HepG2 (cell line): ENCODE measurements at regions not wholly inside any gene's neighbourhood (a gene's known extent, or its start where the extent isn't known, plus 50 kb on each side); places are given as distances from the start of the nearest gene placed in this dataset.

Source experiments
- ATAC-seq: fragments of 200-7000 bp; cut with Tn5 transposase; 3 replicates; pipeline ENCODE4 v1.9.1; 2020; ENCODE audit warnings: mild to moderate bottlenecking, moderate library complexity
- BruUV-seq: library from RNA; stranded (reverse); fragments of 400-500 nt; replicated peaks from 2 replicates; lab custom pipeline; 2021; lab: Mats Ljungman, UMichigan
- CTCF ChIA-PET: fragments of 300-600 bp; formaldehyde crosslinking; extraction: SDS; loops from one replicate; lab custom pipeline; 2021; ENCODE audit warnings: low total read pairs, inconsistent platforms, low intra/inter-chr PET ratio; lab: Yijun Ruan, JAX
- POLR2A ChIA-PET: fragments of 350-600 bp; sonication (Branson Sonifier 250); formaldehyde crosslinking; loops from one replicate; lab custom pipeline; 2020; ENCODE audit warnings: antibody characterized with exemption, inconsistent platforms; lab: Yijun Ruan, JAX
- DNase-seq: peaks from one replicate; pipeline ENCODE4 v3.0.0-alpha.2; 2015; ENCODE audit warnings: low spot score
- FAIRE-seq: peaks from 3 replicates; lab custom pipeline; 2011; peaks lifted over from hg19 to GRCh38; lab: Jason Lieb, UNC
- H2AFZ ChIP-seq: one replicate; pipeline ENCODE4 v1.6.1; 2011; ENCODE audit warnings: low read length, inconsistent platforms
- H3K27ac ChIP-seq: fragments of 300-600 bp; 3 replicates; pipeline ENCODE4 v1.8.0; 2011; ENCODE audit warnings: mixed run types, mild to moderate bottlenecking, mixed read lengths, low read length, inconsistent platforms; ENCODE audit not compliant: insufficient read depth; ENCODE audit errors: extremely low read length
- H3K27me3 ChIP-seq, 2 experiments: fragments of 200-600 bp in 1 of 2; 2 replicates in 1 of 2; 3 replicates in 1 of 2; pipeline versions ENCODE4 v1.6.0 to v1.8.0; 2011; ENCODE audit warnings: low read length in 2 of 2, mild to moderate bottlenecking in 2 of 2, moderate library complexity in 2 of 2, inconsistent platforms in 1 of 2; ENCODE audit not compliant: insufficient read depth in 2 of 2, control insufficient read depth in 1 of 2
- H3K36me3 ChIP-seq, 2 experiments: fragments of 200-600 bp in 1 of 2; replicated peaks in 1 of 2; 2 replicates in 1 of 2; 3 replicates in 1 of 2; pipeline versions ENCODE4 v1.5.1 to v1.8.0; 2011; ENCODE audit warnings: low read length in 2 of 2, inconsistent platforms in 1 of 2; ENCODE audit not compliant: insufficient read depth in 2 of 2, control insufficient read depth in 1 of 2
- H3K4me1 ChIP-seq: 2 replicates; pipeline ENCODE4 v1.5.1; 2012; ENCODE audit warnings: low read length, inconsistent platforms; ENCODE audit not compliant: insufficient read depth
- H3K4me2 ChIP-seq: 2 replicates; pipeline ENCODE4 v1.6.0; 2011; ENCODE audit warnings: low read depth, low read length, inconsistent platforms
- H3K4me3 ChIP-seq, 3 experiments: fragments of 200-600 bp in 1 of 3; sonication (generic), shearing (Covaris generic) in 1 of 3; replicated peaks in 1 of 3; 2 replicates each; pipeline ENCODE4 v1.5.1; 2011 to 2016; ENCODE audit warnings: low read length in 3 of 3, inconsistent platforms in 2 of 3, low read depth in 2 of 3, mild to moderate bottlenecking in 2 of 3, control low read depth in 1 of 3, mixed read lengths in 1 of 3; ENCODE audit not compliant: insufficient read depth in 1 of 3
- H3K79me2 ChIP-seq: one replicate; pipeline ENCODE4 v1.6.1; 2011; ENCODE audit warnings: low read length, inconsistent platforms; ENCODE audit not compliant: insufficient read depth
- H3K9ac ChIP-seq: 2 replicates; pipeline ENCODE4 v1.6.0; 2011; ENCODE audit warnings: mild to moderate bottlenecking, low read depth, low read length, inconsistent platforms; ENCODE audit not compliant: insufficient read depth
- H3K9me3 ChIP-seq: 2 replicates; pipeline ENCODE4 v1.5.1; 2012; ENCODE audit warnings: mild to moderate bottlenecking, low read length
- H4K20me1 ChIP-seq: 2 replicates; pipeline ENCODE4 v1.6.0; 2011; ENCODE audit warnings: inconsistent platforms, mild to moderate bottlenecking, low read length, moderate library complexity; ENCODE audit not compliant: insufficient read depth
- ARNT2 ChIP-seq: sonication (generic); formaldehyde crosslinking; IDR thresholded peaks from 2 replicates; pipeline ENCODE4 v1.8.0; 2022; ENCODE audit warnings: mild to moderate bottlenecking, low read depth, missing genetic modification reagents, moderate library complexity
- CBX5 ChIP-seq: sonication (generic); formaldehyde crosslinking; IDR thresholded peaks from 2 replicates; pipeline ENCODE4 v1.4.0; 2020; ENCODE audit warnings: missing genetic modification reagents, borderline replicate concordance
- GATA4 ChIP-seq: sonication (generic); IDR thresholded peaks from 2 replicates; pipeline ENCODE4 v1.6.1; 2016; ENCODE audit warnings: antibody characterized with exemption, low read depth, borderline replicate concordance
- KMT2B ChIP-seq: IDR thresholded peaks from 2 replicates; pipeline ENCODE4 v1.6.1; 2016; ENCODE audit warnings: missing genetic modification reagents, missing compliant biosample characterization
- MXD1 ChIP-seq: sonication (generic); formaldehyde crosslinking; IDR thresholded peaks from 2 replicates; pipeline ENCODE4 v1.4.0; 2020; ENCODE audit warnings: mild to moderate bottlenecking, missing genetic modification reagents
- PCBP2 ChIP-seq: fragments of 200-400 bp; formaldehyde crosslinking; optimal IDR thresholded peaks from 2 replicates; pipeline ENCODE3; 2018; ENCODE audit warnings: low read length, low read depth; ENCODE audit not compliant: poor library complexity, severe bottlenecking
- YEATS2 ChIP-seq: sonication (generic); formaldehyde crosslinking; IDR thresholded peaks from 2 replicates; pipeline ENCODE4 v1.4.0; 2020; ENCODE audit warnings: missing genetic modification reagents, borderline replicate concordance
- YEATS4 ChIP-seq: sonication (generic); formaldehyde crosslinking; IDR thresholded peaks from 2 replicates; pipeline ENCODE4 v1.4.0; 2020; ENCODE audit warnings: missing genetic modification reagents, borderline replicate concordance
- ZNF274 ChIP-seq: sonication (generic); formaldehyde crosslinking; IDR thresholded peaks from 2 replicates; pipeline ENCODE4 v1.5.1; 2020; ENCODE audit warnings: mild to moderate bottlenecking, missing genetic modification reagents
- WGBS: methylation state at CpG from one replicate; pipeline ENCODE4 v1.1.6; 2017; ENCODE audit warnings: low lambda C conversion rate; 5-methylcytosine and 5-hydroxymethylcytosine counted together
- in situ Hi-C: cut with HindIII; loops from 2 replicates; pipeline ENCODE4 v1.10.0; 2017; ENCODE audit warnings: low pct_unique_long_range_greater_than_20kb; ENCODE audit not compliant: extremely low pct_ligation_motif_present
- intact Hi-C: fragments of 100-400 bp; cut with micrococcal nuclease; formaldehyde crosslinking; loops from one replicate; pipeline ENCODE4 v1.10.0; 2022; ENCODE audit not compliant: unreplicated experiment
- TF ChIP-seq, protein P1 (sequence below): sonication (generic); formaldehyde crosslinking; IDR thresholded peaks from 2 replicates; pipeline ENCODE4 v1.9.0; 2021; ENCODE audit warnings: missing genetic modification reagents, borderline replicate concordance
- TF ChIP-seq, protein P2 (sequence below): sonication (generic); formaldehyde crosslinking; IDR thresholded peaks from 2 replicates; pipeline ENCODE4 v1.4.0; 2020; ENCODE audit warnings: mild to moderate bottlenecking, missing genetic modification reagents, borderline replicate concordance
- TF ChIP-seq, protein P3 (sequence below): sonication (generic); formaldehyde crosslinking; IDR thresholded peaks from 2 replicates; pipeline ENCODE4 v1.8.0; 2022; ENCODE audit warnings: missing genetic modification reagents, mild to moderate bottlenecking, moderate library complexity, borderline replicate concordance

DNA sequence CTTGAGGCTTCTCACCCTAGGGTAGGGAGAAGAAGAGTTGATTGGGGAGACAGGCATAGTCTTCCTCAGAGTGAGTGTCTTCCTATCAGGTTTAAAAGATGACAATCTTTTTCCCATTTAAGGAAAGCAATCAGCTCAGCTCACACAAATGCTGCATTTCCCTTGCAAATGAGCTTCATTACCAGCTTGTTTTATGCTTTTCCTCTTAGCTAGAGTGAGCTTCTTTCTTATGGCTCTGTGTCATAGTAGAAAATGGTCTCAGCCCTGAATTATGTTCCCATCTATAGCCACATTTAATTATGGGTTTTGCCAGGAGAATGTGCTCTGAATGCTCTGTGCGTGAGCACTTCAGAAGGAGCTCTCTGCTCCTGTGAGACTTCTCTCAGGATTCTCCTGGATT is 112.8 kb upstream of the NCK2 start:
- in situ Hi-C loops (no loop called here), intact Hi-C loops (no loop called here)
- BruUV-seq, result no TSS peak
- Histone ChIP-seq H3K9me3 (no peaks in the 10 kb centered on the region), H2AFZ (no peak overlapping the region), H3K27ac (no peak overlapping the region), H3K79me2 (no peaks in the 10 kb centered on the region), H3K27me3 (peaks cover 4 to 29% of the 10 kb centered on the region in 2 experiments; a peak in 2 of 5 replicates), H3K4me2 (no peak overlapping the region), H3K4me3 (no peak overlapping the region), H3K9ac (no peak overlapping the region), H3K4me1 (no peaks in the 10 kb centered on the region), H4K20me1 (no peaks in the 10 kb centered on the region), H3K36me3 (no peaks in the 10 kb centered on the region)
- ChIA-PET CTCF (no interaction called here), POLR2A (no interaction called here)
- no peak for FAIRE-seq
- 25% methylated on average over 1 of the region's 1 CpG for WGBS
- no peak for DNase-seq
- no peak for TF ChIP-seq PCBP2
- TF ChIP-seq, protein P1, sequence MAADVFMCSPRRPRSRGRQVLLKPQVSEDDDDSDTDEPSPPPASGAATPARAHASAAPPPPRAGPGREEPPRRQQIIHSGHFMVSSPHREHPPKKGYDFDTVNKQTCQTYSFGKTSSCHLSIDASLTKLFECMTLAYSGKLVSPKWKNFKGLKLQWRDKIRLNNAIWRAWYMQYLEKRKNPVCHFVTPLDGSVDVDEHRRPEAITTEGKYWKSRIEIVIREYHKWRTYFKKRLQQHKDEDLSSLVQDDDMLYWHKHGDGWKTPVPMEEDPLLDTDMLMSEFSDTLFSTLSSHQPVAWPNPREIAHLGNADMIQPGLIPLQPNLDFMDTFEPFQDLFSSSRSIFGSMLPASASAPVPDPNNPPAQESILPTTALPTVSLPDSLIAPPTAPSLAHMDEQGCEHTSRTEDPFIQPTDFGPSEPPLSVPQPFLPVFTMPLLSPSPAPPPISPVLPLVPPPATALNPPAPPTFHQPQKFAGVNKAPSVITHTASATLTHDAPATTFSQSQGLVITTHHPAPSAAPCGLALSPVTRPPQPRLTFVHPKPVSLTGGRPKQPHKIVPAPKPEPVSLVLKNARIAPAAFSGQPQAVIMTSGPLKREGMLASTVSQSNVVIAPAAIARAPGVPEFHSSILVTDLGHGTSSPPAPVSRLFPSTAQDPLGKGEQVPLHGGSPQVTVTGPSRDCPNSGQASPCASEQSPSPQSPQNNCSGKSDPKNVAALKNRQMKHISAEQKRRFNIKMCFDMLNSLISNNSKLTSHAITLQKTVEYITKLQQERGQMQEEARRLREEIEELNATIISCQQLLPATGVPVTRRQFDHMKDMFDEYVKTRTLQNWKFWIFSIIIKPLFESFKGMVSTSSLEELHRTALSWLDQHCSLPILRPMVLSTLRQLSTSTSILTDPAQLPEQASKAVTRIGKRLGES, result no peak
- TF ChIP-seq YEATS4, result no peak
- no peak for TF ChIP-seq ZNF274 (CRISPR knock-in tag)
- no peak for ATAC-seq

GRCh38 chr2:105631011-105631410 is 113.7 kb upstream of the NCK2 start:
- intact Hi-C loops (no loop called here), in situ Hi-C loops (no loop called here)
- Histone ChIP-seq H3K36me3 (no peaks in the 10 kb centered on the region), H3K79me2 (no peaks in the 10 kb centered on the region), H3K4me3 (no peak overlapping the region), H3K4me1 (no peaks in the 10 kb centered on the region), H3K9ac (no peak overlapping the region), H3K4me2 (no peak overlapping the region), H3K27ac (no peak overlapping the region), H4K20me1 (no peaks in the 10 kb centered on the region), H3K9me3 (no peaks in the 10 kb centered on the region), H2AFZ (no peak overlapping the region), H3K27me3 (peaks cover 4 to 30% of the 10 kb centered on the region in 2 experiments; a peak in 3 of 5 replicates)
- FAIRE-seq (no peak), DNase-seq (no peak), ATAC-seq (no peak; the same call in 2 of the 3 replicates)
- POLR2A ChIA-PET, result no interaction called here
- CTCF ChIA-PET, result no interaction called here
- BruUV-seq, result no TSS peak
- WGBS, result 44% methylated on average over 9 of the region's 9 CpGs
- no peak for TF ChIP-seq MXD1 (CRISPR knock-in tag)
- TF ChIP-seq, protein P2, sequence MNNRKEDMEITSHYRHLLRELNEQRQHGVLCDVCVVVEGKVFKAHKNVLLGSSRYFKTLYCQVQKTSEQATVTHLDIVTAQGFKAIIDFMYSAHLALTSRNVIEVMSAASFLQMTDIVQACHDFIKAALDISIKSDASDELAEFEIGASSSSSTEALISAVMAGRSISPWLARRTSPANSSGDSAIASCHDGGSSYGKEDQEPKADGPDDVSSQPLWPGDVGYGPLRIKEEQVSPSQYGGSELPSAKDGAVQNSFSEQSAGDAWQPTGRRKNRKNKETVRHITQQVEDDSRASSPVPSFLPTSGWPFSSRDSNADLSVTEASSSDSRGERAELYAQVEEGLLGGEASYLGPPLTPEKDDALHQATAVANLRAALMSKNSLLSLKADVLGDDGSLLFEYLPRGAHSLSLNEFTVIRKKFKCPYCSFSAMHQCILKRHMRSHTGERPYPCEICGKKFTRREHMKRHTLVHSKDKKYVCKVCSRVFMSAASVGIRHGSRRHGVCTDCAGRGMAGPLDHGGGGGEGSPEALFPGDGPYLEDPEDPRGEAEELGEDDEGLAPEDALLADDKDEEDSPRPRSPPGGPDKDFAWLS, result no peak
- TF ChIP-seq ARNT2, result no peak
- TF ChIP-seq, protein P3, sequence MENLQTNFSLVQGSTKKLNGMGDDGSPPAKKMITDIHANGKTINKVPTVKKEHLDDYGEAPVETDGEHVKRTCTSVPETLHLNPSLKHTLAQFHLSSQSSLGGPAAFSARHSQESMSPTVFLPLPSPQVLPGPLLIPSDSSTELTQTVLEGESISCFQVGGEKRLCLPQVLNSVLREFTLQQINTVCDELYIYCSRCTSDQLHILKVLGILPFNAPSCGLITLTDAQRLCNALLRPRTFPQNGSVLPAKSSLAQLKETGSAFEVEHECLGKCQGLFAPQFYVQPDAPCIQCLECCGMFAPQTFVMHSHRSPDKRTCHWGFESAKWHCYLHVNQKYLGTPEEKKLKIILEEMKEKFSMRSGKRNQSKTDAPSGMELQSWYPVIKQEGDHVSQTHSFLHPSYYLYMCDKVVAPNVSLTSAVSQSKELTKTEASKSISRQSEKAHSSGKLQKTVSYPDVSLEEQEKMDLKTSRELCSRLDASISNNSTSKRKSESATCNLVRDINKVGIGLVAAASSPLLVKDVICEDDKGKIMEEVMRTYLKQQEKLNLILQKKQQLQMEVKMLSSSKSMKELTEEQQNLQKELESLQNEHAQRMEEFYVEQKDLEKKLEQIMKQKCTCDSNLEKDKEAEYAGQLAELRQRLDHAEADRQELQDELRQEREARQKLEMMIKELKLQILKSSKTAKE (CRISPR knock-in tag), result no peak
- no peak for TF ChIP-seq CBX5 (CRISPR knock-in tag)
- no peak for TF ChIP-seq GATA4
- TF ChIP-seq YEATS2 (CRISPR knock-in tag), result no peak
- no peak for TF ChIP-seq KMT2B (CRISPR knock-in tag)
